ENCODE measurements at regions not wholly inside any gene's neighbourhood (a gene's known extent, or its start where the extent isn't known, plus 50 kb on each side); places are given as distances from the start of the nearest gene placed in this dataset.

- CTCF ChIA-PET, result interaction anchor here (0.8 kb wide), 1 partner anchor 12 kb away, joined by 3 read pairs; no protein-coding TSS in a partner anchor
- no peaks in the 10 kb centered on the region for H4K20me1 ChIP-seq (ENCODE audit: insufficient read depth)
Observed at GRCh38 chr4:11232015-11232414, 196.7 kb downstream of the HS3ST1 start.

GRCh38 chr4:11230866-11231265 lies 197.8 kb downstream of the HS3ST1 start:
- no TSS peak for BruUV-seq (replicated peaks)
- H3K36me3 ChIP-seq (ENCODE audit: control insufficient read depth in 1 of 2, insufficient read depth in 2 of 2, low read length in 2 of 2), result no peaks in the 10 kb centered on the region
- no peak overlapping the region for H2AFZ ChIP-seq (ENCODE audit: low read depth, low read length, poor library complexity, severe bottlenecking)
- H3K4me1 ChIP-seq (ENCODE audit: control insufficient read depth in 1 of 2, insufficient read depth in 2 of 2, low read length in 2 of 2), result peaks cover 0 to 4% of the 10 kb centered on the region in 2 experiments; a peak in 1 of 4 replicates
- H3K9me3 ChIP-seq (ENCODE audit: control insufficient read depth in 1 of 2, insufficient read depth in 1 of 2, low read depth in 1 of 2, low read length in 2 of 2), result no peaks in the 10 kb centered on the region
- ChIA-PET POLR2A (no interaction called here), CTCF (no interaction called here), RAD21 (ENCODE audit: low non-redundant PET in 1 of 2, low total read pairs in 2 of 2, uncharacterized antibody in 2 of 2, unreplicated experiment in 2 of 2) (no interaction called here)
- H4K20me1 ChIP-seq (ENCODE audit: insufficient read depth), result no peaks in the 10 kb centered on the region
- DNase-seq (ENCODE audit: low read depth, low spot score) (no peak), ATAC-seq (no peak)
- intact Hi-C loops (cut with micrococcal nuclease), result no loop called here
- H3K4me3 ChIP-seq (replicated peaks in 1 of 2; ENCODE audit: low read depth in 1 of 2, low read length in 2 of 2), result no peak overlapping the region
- no peak overlapping the region for H3K4me2 ChIP-seq (ENCODE audit: low read length)
- no peak overlapping the region for H3K27ac ChIP-seq (ENCODE audit: low read depth, low read length)
- H3K9me2 ChIP-seq (ENCODE audit: insufficient read depth), result no peaks in the 10 kb centered on the region
- TF ChIP-seq TCF7L2 (IDR thresholded peaks at IDR 0.05; ENCODE audit: borderline replicate concordance, extremely low read depth, insufficient read depth, insufficient read length) (no peak), SIN3A (IDR thresholded peaks at IDR 0.05; ENCODE audit: low read depth) (no peak), ATF3 (IDR thresholded peaks at IDR 0.05) (no peak), POLR2AphosphoS5 (IDR thresholded peaks at IDR 0.05; ENCODE audit: low read depth, low read length) (no peak), EGR1 (IDR thresholded peaks at IDR 0.05; ENCODE audit: low read depth) (no peak), EZH2 (IDR thresholded peaks at IDR 0.05) (no peak), CBX3 (IDR thresholded peaks at IDR 0.05; ENCODE audit: low read depth) (no peak), REST (IDR thresholded peaks at IDR 0.05; ENCODE audit: low read depth) (no peak), YY1 (IDR thresholded peaks at IDR 0.05; ENCODE audit: extremely low read depth, insufficient replicate concordance, low read depth, low read length) (no peak), RAD21 (IDR thresholded peaks at IDR 0.05; ENCODE audit: low read depth) (no peak), EZH2phosphoT487 (IDR thresholded peaks at IDR 0.05; ENCODE audit: borderline replicate concordance) (no peak), SP1 (IDR thresholded peaks at IDR 0.05; ENCODE audit: low read depth) (no peak), ZBTB33 (IDR thresholded peaks at IDR 0.05; ENCODE audit: extremely low read depth, insufficient replicate concordance, low read length) (no peak), ZNF274 (IDR thresholded peaks at IDR 0.05; ENCODE audit: low read depth, low read length) (no peak), ZFX (IDR thresholded peaks at IDR 0.05) (no peak)
- no peak overlapping the region for H3K9ac ChIP-seq (ENCODE audit: low read length)
- H3K27me3 ChIP-seq (ENCODE audit: insufficient read depth, low read length), result no peaks in the 10 kb centered on the region
- H3K79me2 ChIP-seq (ENCODE audit: insufficient read depth, low read length), result no peaks in the 10 kb centered on the region

More at GRCh38 chr4:11232015-11232414, 196.7 kb downstream of the HS3ST1 start:
- ATAC-seq, result no peak
- no peak overlapping the region for H3K27ac ChIP-seq (ENCODE audit: low read depth, low read length)
- H3K9me3 ChIP-seq (ENCODE audit: control insufficient read depth in 1 of 2, insufficient read depth in 1 of 2, low read depth in 1 of 2, low read length in 2 of 2), result no peaks in the 10 kb centered on the region
- no peaks in the 10 kb centered on the region for H3K9me2 ChIP-seq (ENCODE audit: insufficient read depth)
- BruUV-seq (replicated peaks), result no TSS peak
- no peaks in the 10 kb centered on the region for H3K79me2 ChIP-seq (ENCODE audit: insufficient read depth, low read length)
- no peak overlapping the region for H3K4me2 ChIP-seq (ENCODE audit: low read length)
- H3K4me3 ChIP-seq (replicated peaks in 1 of 2; ENCODE audit: low read depth in 1 of 2, low read length in 2 of 2), result no peak overlapping the region
- H3K9ac ChIP-seq (ENCODE audit: low read length), result no peak overlapping the region
- ChIA-PET RAD21 (ENCODE audit: low non-redundant PET in 1 of 2, low total read pairs in 2 of 2, uncharacterized antibody in 2 of 2, unreplicated experiment in 2 of 2) (interaction anchor here in 1 of 2 experiments (0.7 kb wide), 1 partner anchor 17 kb away, joined by 3 read pairs; no protein-coding TSS in a partner anchor), POLR2A (no interaction called here)
- TF ChIP-seq RAD21 (IDR thresholded peaks at IDR 0.05; ENCODE audit: low read depth), result 0 out of 2 replicates have a peak, but pooled peaks have one; percentile 3
- no peak for TF ChIP-seq SP1 (IDR thresholded peaks at IDR 0.05; ENCODE audit: low read depth)
- DNase-seq (ENCODE audit: low read depth, low spot score), result no peak
- no peaks in the 10 kb centered on the region for H3K27me3 ChIP-seq (ENCODE audit: insufficient read depth, low read length)
- intact Hi-C loops (cut with micrococcal nuclease), result no loop called here
- peaks cover 0 to 4% of the 10 kb centered on the region in 2 experiments; a peak in 1 of 4 replicates for H3K4me1 ChIP-seq (ENCODE audit: control insufficient read depth in 1 of 2, insufficient read depth in 2 of 2, low read length in 2 of 2)
- H2AFZ ChIP-seq (ENCODE audit: low read depth, low read length, poor library complexity, severe bottlenecking), result no peak overlapping the region
- H3K36me3 ChIP-seq (ENCODE audit: control insufficient read depth in 1 of 2, insufficient read depth in 2 of 2, low read length in 2 of 2), result no peaks in the 10 kb centered on the region
